GM19372 (cell line): ENCODE measurements at regions not wholly inside any gene's neighbourhood (a gene's known extent, or its start where the extent isn't known, plus 50 kb on each side); places are given as distances from the start of the nearest gene placed in this dataset.
"Not testable (repeated sequence)": the region's sequence is repeated elsewhere in the genome, so short reads cannot be mapped to it uniquely, and the experiment has no call there.

Source experiments
- ATAC-seq: cut with Tn5 transposase; IDR thresholded peaks from one replicate; pipeline ENCODE4 v1.9.1; 2021; ENCODE audit warnings: mild to moderate bottlenecking, low read depth, moderate library complexity; ENCODE audit not compliant: unreplicated experiment

- ATAC-seq: no peak
Measured at GRCh38 chr4:3377557-3377956, 64.2 kb upstream of the HGFAC start.

- ATAC-seq: not testable (repeated sequence)
Measured at GRCh38 chr4:3380336-3380735, 61.4 kb upstream of the HGFAC start.

- ATAC-seq: not testable (repeated sequence)
Measured at GRCh38 chr4:3381208-3381607, 60.6 kb upstream of the HGFAC start.

- ATAC-seq: no peak
Measured at GRCh38 chr4:3382251-3382650, 59.5 kb upstream of the HGFAC start.

GRCh38 chr4:3384391-3384770 lies 57.4 kb upstream of the HGFAC start:
- no peak for ATAC-seq

GRCh38 chr4:3384771-3385710 lies 56.7 kb upstream of the HGFAC start:
- ATAC-seq: no peak

- ATAC-seq: no peak
Measured at GRCh38 chr4:3385711-3386420, 55.9 kb upstream of the HGFAC start.

GRCh38 chr4:3386526-3386925 lies 55.2 kb upstream of the HGFAC start:
- no peak for ATAC-seq

GRCh38 chr4:3387154-3387942 lies 54.4 kb upstream of the HGFAC start:
- no peak for ATAC-seq

GRCh38 chr4:3387943-3388361 lies 53.8 kb upstream of the HGFAC start:
- no peak for ATAC-seq

- peak; percentile 56 for ATAC-seq
Measured at GRCh38 chr4:3388471-3389232, 53.1 kb upstream of the HGFAC start.

- ATAC-seq: no peak
Measured at GRCh38 chr4:3389233-3390215, 52.2 kb upstream of the HGFAC start.

- ATAC-seq: no peak
Measured at GRCh38 chr4:3390288-3390811, 51.4 kb upstream of the HGFAC start.

- ATAC-seq: no peak
Measured at GRCh38 chr4:3391422-3391821, 50.3 kb upstream of the HGFAC start.
